B cell (primary cell): ENCODE measurements at regions not wholly inside any gene's neighbourhood (a gene's known extent, or its start where the extent isn't known, plus 50 kb on each side); places are given as distances from the start of the nearest gene placed in this dataset.

Experiments used
- EZH2 ChIP-seq: IDR thresholded peaks from 2 replicates; pipeline ENCODE4 v1.6.1; 2012; ENCODE audit warnings: borderline replicate concordance, low read depth, mild to moderate bottlenecking, moderate library complexity, low read length; ENCODE audit not compliant: insufficient read depth, poor library complexity, severe bottlenecking
- TF ChIP-seq, protein P1 (sequence below): fragments of 200-600 bp; IDR thresholded peaks from one replicate; pipeline ENCODE4 v1.8.0; 2022; ENCODE audit warnings: antibody characterized with exemption, mild to moderate bottlenecking

- TF ChIP-seq, protein P1, sequence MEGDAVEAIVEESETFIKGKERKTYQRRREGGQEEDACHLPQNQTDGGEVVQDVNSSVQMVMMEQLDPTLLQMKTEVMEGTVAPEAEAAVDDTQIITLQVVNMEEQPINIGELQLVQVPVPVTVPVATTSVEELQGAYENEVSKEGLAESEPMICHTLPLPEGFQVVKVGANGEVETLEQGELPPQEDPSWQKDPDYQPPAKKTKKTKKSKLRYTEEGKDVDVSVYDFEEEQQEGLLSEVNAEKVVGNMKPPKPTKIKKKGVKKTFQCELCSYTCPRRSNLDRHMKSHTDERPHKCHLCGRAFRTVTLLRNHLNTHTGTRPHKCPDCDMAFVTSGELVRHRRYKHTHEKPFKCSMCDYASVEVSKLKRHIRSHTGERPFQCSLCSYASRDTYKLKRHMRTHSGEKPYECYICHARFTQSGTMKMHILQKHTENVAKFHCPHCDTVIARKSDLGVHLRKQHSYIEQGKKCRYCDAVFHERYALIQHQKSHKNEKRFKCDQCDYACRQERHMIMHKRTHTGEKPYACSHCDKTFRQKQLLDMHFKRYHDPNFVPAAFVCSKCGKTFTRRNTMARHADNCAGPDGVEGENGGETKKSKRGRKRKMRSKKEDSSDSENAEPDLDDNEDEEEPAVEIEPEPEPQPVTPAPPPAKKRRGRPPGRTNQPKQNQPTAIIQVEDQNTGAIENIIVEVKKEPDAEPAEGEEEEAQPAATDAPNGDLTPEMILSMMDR: no peak
- no peak for TF ChIP-seq EZH2
Measured at GRCh38 chr18:60996822-60997221, 336.4 kb upstream of the CDH20 start.
